ENCODE measurements at regions not wholly inside any gene's neighbourhood (a gene's known extent, or its start where the extent isn't known, plus 50 kb on each side); places are given as distances from the start of the nearest gene placed in this dataset.

DNA sequence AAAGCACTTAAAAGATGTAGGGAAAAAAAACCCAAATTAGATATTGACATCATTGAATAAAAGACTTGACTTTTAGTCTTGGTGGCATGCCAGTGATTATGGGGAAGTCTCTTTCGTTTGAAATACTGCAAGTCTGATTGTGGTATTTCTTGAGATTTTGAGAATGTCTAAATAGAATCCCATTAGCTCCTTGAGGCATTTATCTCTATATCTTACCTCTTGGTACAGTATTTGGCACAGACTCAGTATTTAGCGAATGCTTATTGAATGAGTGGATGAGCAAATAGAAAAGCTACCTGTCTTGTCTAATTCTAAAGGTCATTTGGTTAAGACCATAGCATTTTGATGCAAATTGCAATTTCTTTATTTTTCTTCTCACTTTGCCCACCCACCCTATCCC lies 156.5 kb downstream of the TFAP2B start:
- TF ChIP-seq GATA2 (IDR thresholded peaks at IDR 0.05; ENCODE audit: low read depth, low read length) (no peak), GATA3 (IDR thresholded peaks at IDR 0.05; ENCODE audit: low read depth, low read length) (no peak)

DNA sequence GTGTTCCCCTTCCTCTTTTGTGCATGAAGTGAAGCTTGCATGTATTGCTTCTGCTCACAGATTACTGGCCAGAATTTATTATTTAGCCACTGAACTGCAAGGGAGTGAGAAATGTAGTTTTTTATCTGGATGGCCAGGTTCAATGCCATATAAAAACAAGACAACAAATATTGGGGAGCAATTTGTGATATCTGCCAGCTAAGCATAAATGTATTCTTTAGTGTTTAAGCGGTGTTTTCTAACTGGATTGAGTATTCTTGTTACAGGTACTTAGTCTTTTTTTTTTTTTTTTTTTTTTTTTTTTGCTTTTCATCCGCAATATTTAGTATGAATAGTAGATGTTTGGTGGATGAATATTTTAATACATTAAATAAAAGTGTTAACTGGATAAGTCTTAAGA lies 158.2 kb downstream of the TFAP2B start:
- no peak for TF ChIP-seq GATA3 (IDR thresholded peaks at IDR 0.05; ENCODE audit: low read depth, low read length)
- no peak for TF ChIP-seq GATA2 (IDR thresholded peaks at IDR 0.05; ENCODE audit: low read depth, low read length)

DNA sequence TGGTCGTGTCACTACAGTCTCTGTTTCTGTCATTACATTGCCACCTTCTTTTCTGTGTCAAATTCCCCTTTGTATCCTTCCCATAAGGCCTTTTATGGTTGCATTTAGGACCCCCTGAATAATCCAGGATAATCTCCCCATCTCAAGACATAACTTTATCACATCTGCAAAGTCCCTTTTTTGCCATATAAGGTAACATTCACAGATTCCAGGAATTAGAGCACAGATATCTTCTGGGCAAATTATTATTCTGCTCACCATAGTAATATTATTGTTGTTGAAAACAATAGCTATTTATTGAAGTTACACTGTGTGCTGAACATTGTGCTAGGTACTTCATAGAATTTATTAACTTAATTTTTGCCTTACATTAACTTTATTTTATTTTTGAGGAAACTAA lies 159.1 kb downstream of the TFAP2B start:
- TF ChIP-seq GATA2 (IDR thresholded peaks at IDR 0.05; ENCODE audit: low read depth, low read length) (no peak), GATA3 (IDR thresholded peaks at IDR 0.05; ENCODE audit: low read depth, low read length) (no peak)

DNA sequence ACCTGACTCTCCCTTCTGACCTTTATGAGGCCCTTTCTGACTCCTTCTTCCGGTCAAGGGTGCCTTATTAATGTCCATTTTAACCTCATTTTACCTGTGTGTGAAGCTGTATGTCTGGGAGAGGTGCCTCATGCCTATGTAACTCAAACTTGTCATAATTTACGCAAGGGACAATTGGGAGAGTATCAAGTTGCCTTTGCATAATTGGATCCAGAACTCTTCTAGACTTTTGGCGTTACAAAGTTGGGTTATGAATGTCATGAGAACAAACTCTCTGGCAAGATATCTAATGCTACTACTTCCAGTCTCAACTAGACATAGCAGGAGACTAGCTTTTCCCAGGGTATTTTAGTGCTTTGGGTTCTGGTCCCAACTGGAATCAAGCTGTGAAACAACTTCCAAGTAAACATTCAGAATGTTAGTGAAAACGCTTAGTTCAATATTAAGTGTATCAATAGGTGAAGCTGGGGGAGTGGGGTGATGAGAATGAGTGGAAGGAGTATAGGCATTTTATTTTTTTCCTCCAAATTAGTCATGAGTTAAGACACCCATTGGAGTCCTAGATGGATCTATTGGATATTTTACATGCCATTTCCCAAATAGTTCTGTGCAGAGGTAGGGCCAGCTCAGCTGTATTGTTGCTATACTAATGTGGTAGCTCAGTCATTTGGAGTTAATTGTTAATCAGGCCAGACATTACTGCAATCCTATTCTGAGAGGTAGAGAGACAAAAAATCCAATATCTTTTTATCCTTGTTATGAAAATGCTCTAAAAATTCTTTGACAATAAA lies 159.9 kb downstream of the TFAP2B start:
- TF ChIP-seq GATA2 (IDR thresholded peaks at IDR 0.05; ENCODE audit: low read depth, low read length) = no peak
- no peak for TF ChIP-seq GATA3 (IDR thresholded peaks at IDR 0.05; ENCODE audit: low read depth, low read length)

DNA sequence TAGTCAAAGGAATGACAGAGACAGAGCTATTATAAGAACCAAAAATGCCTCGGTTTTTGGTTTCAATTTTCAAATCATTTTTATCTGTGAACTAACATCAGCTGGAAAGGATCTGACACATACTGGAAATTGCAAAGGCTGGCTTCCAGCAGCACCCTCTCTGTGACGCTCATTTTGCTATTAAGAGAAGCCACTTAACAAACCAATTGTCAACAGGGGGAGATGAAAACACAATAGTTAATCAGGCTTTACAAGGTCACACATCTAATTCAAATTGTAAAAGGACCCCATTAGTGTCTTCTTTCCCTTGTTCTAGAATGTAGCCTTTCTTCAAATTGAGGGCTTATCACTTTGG lies 160.5 kb downstream of the TFAP2B start:
- TF ChIP-seq GATA2 (IDR thresholded peaks at IDR 0.05; ENCODE audit: low read depth, low read length) = no peak

DNA sequence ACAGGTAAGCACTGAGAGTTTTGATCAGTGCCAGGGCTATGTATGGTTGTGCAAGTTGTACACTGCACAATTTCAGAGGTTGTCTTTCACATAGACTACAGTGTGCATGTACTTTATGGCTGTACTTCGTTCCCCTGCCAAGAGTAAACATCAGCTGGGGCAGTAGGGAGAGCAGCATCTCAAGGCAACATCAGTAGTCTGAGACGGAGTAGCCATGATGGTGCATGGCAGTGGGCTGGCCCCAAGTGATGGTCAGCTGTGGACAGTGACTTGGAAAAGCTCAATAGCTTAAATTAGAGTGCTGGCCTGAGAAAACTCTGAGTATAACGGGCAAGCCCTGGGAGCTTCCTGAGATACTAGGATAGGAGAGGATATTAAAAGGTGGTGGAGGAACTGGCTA lies 165.5 kb downstream of the TFAP2B start:
- TF ChIP-seq GATA3 (IDR thresholded peaks at IDR 0.05; ENCODE audit: low read depth, low read length) (no peak), GATA2 (IDR thresholded peaks at IDR 0.05; ENCODE audit: low read depth, low read length) (no peak)

DNA sequence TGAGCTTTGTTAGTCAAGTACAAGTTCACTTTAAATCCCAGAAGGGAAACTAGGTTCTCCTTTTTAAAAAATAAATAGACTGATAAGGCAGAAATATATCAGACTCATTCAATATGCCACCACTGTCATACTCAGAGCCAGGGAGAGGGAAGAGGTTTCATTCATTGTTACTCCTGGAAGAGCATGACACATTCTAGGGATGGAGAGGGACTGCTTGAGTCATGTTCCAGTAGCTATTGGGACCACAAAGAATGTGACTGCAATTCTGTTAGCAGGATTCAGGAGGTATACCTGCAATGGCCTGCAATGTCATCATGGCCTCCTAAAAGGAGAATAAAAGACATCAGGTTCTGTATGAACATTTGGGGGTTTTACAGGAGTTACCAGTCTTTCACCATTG lies 167.6 kb downstream of the TFAP2B start:
- no peak for TF ChIP-seq GATA2 (IDR thresholded peaks at IDR 0.05; ENCODE audit: low read depth, low read length)
- no peak for TF ChIP-seq GATA3 (IDR thresholded peaks at IDR 0.05; ENCODE audit: low read depth, low read length)

DNA sequence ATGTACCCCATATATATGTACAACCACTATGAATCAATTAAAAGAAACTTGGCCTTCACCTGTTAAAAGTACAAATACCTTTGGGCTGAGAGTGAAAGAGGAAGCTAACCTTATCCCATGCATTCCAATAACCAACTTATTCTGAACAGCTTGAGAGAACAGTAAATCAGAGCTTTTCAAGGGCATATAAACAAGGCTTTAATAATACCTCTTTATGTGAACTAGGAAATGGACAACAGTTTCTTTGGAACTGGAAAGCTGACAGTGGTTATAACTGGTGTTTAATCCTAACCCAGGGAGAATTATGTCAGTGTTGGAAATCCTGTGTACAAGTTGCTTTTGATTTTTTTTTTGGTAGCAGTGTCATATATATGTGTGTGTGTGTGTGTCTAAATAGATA lies 170.5 kb downstream of the TFAP2B start:
- TF ChIP-seq GATA2 (IDR thresholded peaks at IDR 0.05; ENCODE audit: low read depth, low read length) = no peak
- no peak for TF ChIP-seq GATA3 (IDR thresholded peaks at IDR 0.05; ENCODE audit: low read depth, low read length)

DNA sequence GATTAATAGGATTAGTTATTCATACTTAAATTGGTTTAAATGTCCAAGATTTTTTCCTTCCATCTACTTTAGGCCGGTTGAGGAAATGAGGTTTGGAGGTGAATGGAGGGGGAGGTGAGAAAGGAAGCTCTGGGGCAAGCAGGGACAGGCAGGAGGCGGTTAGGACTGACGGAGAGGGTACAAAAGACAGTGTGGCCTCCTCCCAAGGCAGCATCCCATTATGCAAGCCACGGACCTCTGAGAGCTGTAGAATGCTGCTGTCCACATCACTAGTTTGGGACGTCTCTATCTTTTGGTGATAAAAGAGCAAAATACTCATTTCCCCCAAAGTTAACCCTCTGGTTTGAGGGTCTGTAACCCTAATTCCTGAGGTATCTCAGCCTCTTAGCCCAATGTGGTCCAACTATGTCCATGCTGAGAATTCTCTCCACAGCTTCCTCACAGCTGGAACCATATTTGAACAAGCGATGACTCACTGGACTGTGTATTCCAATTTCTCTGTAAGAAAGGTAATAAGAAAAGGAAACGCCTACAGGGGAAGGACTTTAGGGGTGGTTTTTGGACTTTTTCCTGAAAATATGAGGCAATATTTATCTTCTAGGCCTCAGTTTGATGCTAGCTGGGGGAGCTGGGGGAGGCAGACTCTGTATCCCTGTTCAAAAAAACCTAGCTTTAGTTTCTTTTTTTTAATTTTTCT lies 172.2 kb downstream of the TFAP2B start:
- TF ChIP-seq GATA2 (IDR thresholded peaks at IDR 0.05; ENCODE audit: low read depth, low read length) = no peak
- no peak for TF ChIP-seq GATA3 (IDR thresholded peaks at IDR 0.05; ENCODE audit: low read depth, low read length)

DNA sequence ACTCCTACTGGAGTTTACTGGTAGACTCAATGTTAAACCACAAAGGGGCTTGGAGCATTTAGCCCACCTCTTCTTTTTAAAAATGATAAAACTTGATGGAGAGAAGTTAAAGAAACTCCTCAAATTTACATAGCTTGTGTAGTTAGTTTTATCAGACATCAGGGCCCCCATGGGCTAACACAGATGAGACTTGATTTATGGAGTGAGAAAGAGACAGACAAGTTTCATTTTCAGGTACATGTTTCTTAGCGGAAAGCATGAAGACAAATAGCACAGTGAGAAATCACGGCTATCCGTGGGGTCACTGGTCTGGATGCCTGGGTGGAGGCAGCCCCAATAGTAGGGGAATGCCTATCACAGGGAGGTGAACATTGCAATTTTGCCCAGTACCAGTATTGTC lies 173.6 kb downstream of the TFAP2B start:
- TF ChIP-seq GATA2 (IDR thresholded peaks at IDR 0.05; ENCODE audit: low read depth, low read length) = no peak
- TF ChIP-seq GATA3 (IDR thresholded peaks at IDR 0.05; ENCODE audit: low read depth, low read length) = no peak

DNA sequence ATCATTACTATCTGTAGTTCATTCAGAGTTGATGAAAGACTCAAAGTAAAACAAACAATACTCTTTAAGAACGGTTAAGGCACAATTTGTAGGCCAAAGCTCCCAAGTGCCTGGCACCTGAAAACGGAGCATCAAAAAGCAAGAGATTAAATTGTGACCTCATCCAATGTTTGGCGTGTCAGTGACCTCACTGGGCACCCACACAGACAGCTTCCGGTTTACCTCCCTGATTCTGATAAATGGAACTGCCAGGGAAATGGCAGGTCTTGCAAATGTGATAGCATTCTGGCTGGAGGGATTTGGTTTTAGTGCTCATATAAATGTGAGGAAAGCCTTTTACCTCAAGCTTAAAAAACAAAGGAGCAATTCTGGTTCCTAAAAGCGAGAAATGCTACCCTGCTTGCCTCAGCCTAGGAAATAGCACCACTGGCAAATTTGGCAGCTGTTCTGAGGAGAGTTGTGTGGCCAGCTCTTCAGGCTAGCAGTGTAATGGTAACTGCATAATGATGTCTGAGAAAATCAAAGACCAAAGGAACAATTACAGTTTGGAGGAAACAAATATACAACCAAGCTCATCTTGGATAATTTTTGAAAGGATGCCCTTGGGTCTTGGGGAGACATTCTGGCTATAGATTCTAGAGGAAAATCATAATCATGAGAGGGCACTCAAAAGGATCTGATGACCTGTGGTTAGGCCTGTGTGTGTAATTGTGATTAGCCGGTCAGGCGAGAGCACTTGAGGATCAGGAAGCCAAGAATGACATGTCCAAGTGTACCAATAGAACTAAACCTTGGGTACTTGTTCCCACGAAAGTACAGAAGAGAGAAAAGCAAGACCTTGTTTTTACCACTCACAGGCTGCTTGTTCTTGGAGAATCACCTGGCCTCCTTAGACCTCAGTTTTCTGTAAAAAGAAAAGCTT lies 174.3 kb downstream of the TFAP2B start:
- TF ChIP-seq GATA2 (IDR thresholded peaks at IDR 0.05; ENCODE audit: low read depth, low read length) = no peak
- no peak for TF ChIP-seq GATA3 (IDR thresholded peaks at IDR 0.05; ENCODE audit: low read depth, low read length)

DNA sequence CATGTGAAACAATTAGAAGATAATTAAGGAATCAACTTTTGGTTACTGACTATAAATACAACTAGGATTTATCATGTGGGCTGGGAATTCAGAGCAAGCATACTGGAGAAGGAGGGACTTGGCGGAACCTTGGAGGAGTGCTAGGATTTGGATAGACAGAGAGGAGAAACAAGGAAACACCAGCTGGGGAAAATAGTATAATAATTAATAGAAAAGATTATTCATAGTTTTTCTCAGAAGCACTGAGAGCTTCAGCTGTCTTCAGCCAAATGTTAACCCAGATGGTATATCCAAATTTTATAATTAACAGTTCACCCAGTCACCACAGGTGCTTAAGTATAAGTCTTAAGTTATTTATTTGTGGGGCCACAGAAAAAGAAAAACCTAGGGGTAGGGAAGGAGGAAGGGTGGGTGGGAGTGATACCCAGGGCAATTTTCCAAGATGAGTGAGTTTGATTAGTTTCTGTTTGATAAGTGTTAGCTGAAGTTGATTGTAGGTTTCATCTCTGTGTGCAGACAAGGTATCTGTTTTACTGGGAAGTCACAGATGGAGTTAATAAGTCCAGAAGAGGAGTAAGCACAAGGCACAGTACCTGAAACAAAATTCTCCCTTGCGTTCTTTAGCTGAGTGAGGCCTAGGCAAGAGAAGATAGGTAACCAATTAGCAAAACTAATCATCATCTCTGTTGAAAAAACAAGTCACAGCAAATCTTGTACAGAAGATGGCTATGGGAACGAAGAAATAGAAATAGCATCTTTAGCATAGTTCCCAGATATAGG lies 175.5 kb downstream of the TFAP2B start:
- TF ChIP-seq GATA3 (IDR thresholded peaks at IDR 0.05; ENCODE audit: low read depth, low read length) (no peak), GATA2 (IDR thresholded peaks at IDR 0.05; ENCODE audit: low read depth, low read length) (no peak)

DNA sequence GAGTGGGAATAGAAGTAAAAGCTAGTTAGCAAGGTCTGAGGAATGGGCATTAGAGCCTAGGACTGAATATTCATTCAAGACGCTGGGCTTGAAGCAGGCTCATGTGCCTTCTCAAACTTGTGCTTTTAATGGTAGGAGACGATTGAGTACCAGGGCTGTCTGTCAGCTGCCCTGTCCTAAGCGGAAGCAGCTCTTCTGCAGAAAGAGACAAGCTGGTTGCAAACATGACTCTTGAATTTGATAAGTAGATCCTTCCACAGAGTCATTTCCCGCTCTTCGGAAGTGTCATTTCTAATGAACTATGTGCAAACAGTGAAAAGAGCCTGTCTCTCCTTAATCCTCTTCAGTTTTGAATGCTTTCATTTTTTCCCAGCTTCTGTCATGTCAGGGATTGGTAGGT lies 176.4 kb downstream of the TFAP2B start:
- TF ChIP-seq GATA2 (IDR thresholded peaks at IDR 0.05; ENCODE audit: low read depth, low read length) (no peak), GATA3 (IDR thresholded peaks at IDR 0.05; ENCODE audit: low read depth, low read length) (no peak)

DNA sequence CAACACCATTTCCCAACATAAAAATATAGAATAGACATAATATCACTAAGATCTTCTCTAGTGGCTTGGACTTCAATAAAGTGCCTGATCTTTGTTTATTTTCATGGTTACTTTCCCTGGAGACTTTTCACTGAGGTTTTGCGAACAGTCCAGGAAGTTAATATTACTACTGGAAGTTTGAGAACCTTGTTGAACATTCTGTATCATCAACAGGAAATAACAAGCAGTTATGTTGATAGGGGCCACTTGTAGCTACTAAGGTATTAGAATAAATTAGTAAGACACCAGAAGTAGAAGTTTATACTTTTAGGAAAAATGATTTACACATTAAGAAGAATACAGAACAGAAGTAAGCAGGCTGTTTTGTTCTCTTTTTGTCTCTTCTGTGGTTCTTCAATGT lies 180.2 kb downstream of the TFAP2B start:
- no peak for TF ChIP-seq GATA3 (IDR thresholded peaks at IDR 0.05; ENCODE audit: low read depth, low read length)
- no peak for TF ChIP-seq GATA2 (IDR thresholded peaks at IDR 0.05; ENCODE audit: low read depth, low read length)

All from SH-SY5Y (cell line).